ENCODE measurements at regions not wholly inside any gene's neighbourhood (a gene's known extent, or its start where the extent isn't known, plus 50 kb on each side); places are given as distances from the start of the nearest gene placed in this dataset.

DNA sequence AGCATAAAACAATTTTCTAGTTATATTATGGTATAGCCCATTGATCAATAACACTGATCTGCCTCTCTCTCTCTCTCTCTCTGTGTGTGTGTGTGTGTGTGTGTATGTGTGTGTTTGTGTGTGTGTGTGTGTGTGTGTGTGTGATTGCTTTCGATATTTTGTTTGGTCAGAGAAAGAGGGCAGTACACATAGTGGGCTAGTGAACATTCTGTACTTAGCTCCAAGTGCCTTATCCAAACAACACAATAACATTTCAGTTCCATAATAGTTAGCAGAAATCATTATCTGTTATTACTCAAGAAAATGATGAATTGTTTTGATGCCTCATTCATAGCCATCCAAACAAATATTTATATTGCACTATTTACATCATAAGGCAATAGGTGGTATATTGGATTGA, 979.1 kb upstream of the CITED2 start:
- Histone ChIP-seq H3K9me3 (replicated peaks; ENCODE audit: insufficient read depth, low read length) (no peaks in the 10 kb centered on the region), H3K4me3 (ENCODE audit: low read length) (no peak overlapping the region), H3F3A (ENCODE audit: insufficient read depth, low read length) (no peaks in the 10 kb centered on the region), H3K9me2 (replicated peaks; ENCODE audit: insufficient read depth, low read length) (no peaks in the 10 kb centered on the region), H3K36me3 (replicated peaks; ENCODE audit: insufficient read depth, low read length) (no peaks in the 10 kb centered on the region), H3K9ac (ENCODE audit: low read length) (no peak overlapping the region), H4K20me1 (ENCODE audit: insufficient read depth, low read length) (no peaks in the 10 kb centered on the region), H2AFZ (ENCODE audit: low read length) (no peak overlapping the region), H3K27me3 (replicated peaks; ENCODE audit: insufficient read depth, low read length) (no peaks in the 10 kb centered on the region), H3K79me2 (ENCODE audit: low read length) (no peaks in the 10 kb centered on the region), H3K4me2 (ENCODE audit: low read depth, low read length) (no peak overlapping the region), H3K4me1 (ENCODE audit: low read length) (no peaks in the 10 kb centered on the region), H3K27ac (ENCODE audit: low read length) (no peak overlapping the region)
- DNase-seq, result no peak
- TF ChIP-seq, protein P1, sequence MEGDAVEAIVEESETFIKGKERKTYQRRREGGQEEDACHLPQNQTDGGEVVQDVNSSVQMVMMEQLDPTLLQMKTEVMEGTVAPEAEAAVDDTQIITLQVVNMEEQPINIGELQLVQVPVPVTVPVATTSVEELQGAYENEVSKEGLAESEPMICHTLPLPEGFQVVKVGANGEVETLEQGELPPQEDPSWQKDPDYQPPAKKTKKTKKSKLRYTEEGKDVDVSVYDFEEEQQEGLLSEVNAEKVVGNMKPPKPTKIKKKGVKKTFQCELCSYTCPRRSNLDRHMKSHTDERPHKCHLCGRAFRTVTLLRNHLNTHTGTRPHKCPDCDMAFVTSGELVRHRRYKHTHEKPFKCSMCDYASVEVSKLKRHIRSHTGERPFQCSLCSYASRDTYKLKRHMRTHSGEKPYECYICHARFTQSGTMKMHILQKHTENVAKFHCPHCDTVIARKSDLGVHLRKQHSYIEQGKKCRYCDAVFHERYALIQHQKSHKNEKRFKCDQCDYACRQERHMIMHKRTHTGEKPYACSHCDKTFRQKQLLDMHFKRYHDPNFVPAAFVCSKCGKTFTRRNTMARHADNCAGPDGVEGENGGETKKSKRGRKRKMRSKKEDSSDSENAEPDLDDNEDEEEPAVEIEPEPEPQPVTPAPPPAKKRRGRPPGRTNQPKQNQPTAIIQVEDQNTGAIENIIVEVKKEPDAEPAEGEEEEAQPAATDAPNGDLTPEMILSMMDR (IDR thresholded peaks at IDR 0.05; ENCODE audit: low read length), result no peak
- no peak for TF ChIP-seq EZH2phosphoT487 (IDR thresholded peaks at IDR 0.05; ENCODE audit: low read length)
- no peak for TF ChIP-seq EZH2 (optimal IDR thresholded peaks at IDR 0.05; ENCODE audit: low read depth, low read length)

DNA sequence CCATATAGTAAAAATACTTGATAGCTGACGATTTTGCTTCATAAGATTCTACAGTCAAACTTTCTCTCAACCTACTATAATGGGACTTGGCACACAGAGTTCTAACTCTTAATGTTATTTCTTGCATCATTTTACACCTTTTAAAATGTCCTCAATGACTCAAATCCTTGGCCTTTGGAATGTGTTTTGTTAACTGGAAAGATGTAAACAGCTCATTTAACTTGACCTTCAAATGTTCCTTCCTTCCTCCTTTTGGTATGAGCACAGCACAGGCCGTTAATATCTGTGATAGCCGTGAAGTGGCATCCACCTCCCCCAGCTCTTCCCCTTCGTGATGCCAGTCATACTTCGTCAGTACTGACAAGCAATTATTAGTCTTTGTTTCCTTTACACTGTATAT, 972.0 kb upstream of the CITED2 start:
- no peak for TF ChIP-seq EZH2 (optimal IDR thresholded peaks at IDR 0.05; ENCODE audit: low read depth, low read length)
- no peak for TF ChIP-seq EZH2phosphoT487 (IDR thresholded peaks at IDR 0.05; ENCODE audit: low read length)
- TF ChIP-seq, protein P1 (IDR thresholded peaks at IDR 0.05; ENCODE audit: low read length), result no peak
- Histone ChIP-seq H2AFZ (ENCODE audit: low read length) (no peak overlapping the region), H3K9me2 (replicated peaks; ENCODE audit: insufficient read depth, low read length) (no peaks in the 10 kb centered on the region), H3K4me3 (ENCODE audit: low read length) (no peak overlapping the region), H3K9me3 (replicated peaks; ENCODE audit: insufficient read depth, low read length) (no peaks in the 10 kb centered on the region), H3K36me3 (replicated peaks; ENCODE audit: insufficient read depth, low read length) (no peaks in the 10 kb centered on the region), H3F3A (ENCODE audit: insufficient read depth, low read length) (no peaks in the 10 kb centered on the region), H3K4me2 (ENCODE audit: low read depth, low read length) (no peak overlapping the region), H4K20me1 (ENCODE audit: insufficient read depth, low read length) (no peaks in the 10 kb centered on the region), H3K27ac (ENCODE audit: low read length) (no peak overlapping the region), H3K79me2 (ENCODE audit: low read length) (no peaks in the 10 kb centered on the region), H3K9ac (ENCODE audit: low read length) (no peak overlapping the region), H3K27me3 (replicated peaks; ENCODE audit: insufficient read depth, low read length) (no peaks in the 10 kb centered on the region), H3K4me1 (ENCODE audit: low read length) (no peaks in the 10 kb centered on the region)
- DNase-seq, result no peak

DNA sequence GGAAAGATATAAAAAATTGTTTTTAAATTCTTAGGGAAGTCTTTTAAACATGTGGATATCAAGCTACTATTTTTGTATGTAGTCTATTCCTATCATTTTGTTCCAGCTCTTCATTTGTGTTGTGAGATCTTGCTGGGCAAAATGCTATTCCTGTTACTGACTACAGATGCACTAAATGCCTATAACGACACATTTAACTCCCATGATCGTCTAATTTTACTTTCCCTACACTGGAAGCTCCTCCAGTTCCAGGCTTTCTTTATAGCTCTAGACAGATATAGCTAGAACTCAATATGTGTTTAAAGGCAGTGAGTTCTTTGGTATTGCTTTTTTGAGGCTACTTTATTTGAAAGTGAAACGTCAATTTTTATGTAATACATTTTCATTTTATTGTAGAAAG, 971.5 kb upstream of the CITED2 start:
- DNase-seq, result no peak
- Histone ChIP-seq H4K20me1 (ENCODE audit: insufficient read depth, low read length) (no peaks in the 10 kb centered on the region), H2AFZ (ENCODE audit: low read length) (no peak overlapping the region), H3K79me2 (ENCODE audit: low read length) (no peaks in the 10 kb centered on the region), H3K9ac (ENCODE audit: low read length) (no peak overlapping the region), H3K9me3 (replicated peaks; ENCODE audit: insufficient read depth, low read length) (no peaks in the 10 kb centered on the region), H3K4me2 (ENCODE audit: low read depth, low read length) (no peak overlapping the region), H3K9me2 (replicated peaks; ENCODE audit: insufficient read depth, low read length) (no peaks in the 10 kb centered on the region), H3K36me3 (replicated peaks; ENCODE audit: insufficient read depth, low read length) (no peaks in the 10 kb centered on the region), H3K4me1 (ENCODE audit: low read length) (no peaks in the 10 kb centered on the region), H3K4me3 (ENCODE audit: low read length) (no peak overlapping the region), H3K27ac (ENCODE audit: low read length) (no peak overlapping the region), H3F3A (ENCODE audit: insufficient read depth, low read length) (no peaks in the 10 kb centered on the region), H3K27me3 (replicated peaks; ENCODE audit: insufficient read depth, low read length) (no peaks in the 10 kb centered on the region)
- no peak for TF ChIP-seq EZH2 (optimal IDR thresholded peaks at IDR 0.05; ENCODE audit: low read depth, low read length)
- no peak for TF ChIP-seq EZH2phosphoT487 (IDR thresholded peaks at IDR 0.05; ENCODE audit: low read length)
- TF ChIP-seq, protein P1 (IDR thresholded peaks at IDR 0.05; ENCODE audit: low read length), result no peak
